ENCODE measurements at regions not wholly inside any gene's neighbourhood (a gene's known extent, or its start where the extent isn't known, plus 50 kb on each side); places are given as distances from the start of the nearest gene placed in this dataset.
"Not testable (repeated sequence)": the region's sequence is repeated elsewhere in the genome, so short reads cannot be mapped to it uniquely, and the experiment has no call there.

DNA sequence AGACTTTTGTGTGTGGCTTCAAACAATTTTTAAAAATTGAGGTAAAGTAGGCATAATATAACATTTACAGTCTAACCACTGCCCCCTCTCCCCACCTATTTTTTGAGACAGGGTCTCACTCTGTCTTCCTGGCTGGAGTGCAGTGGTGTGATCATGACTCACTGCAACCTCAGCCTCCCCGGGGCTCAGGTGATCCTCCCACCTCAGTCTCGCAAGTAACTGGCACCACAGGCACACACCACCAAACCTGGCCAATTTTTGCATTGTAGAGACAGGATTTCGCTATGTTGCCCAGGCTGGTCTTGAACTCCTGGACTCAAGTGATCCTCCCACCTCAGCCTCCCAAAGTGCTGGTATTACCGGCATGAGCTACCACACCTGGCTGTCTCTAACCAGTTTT, 161.8 kb downstream of the GOSR1 start:
- not testable (repeated sequence) for DNase-seq

DNA sequence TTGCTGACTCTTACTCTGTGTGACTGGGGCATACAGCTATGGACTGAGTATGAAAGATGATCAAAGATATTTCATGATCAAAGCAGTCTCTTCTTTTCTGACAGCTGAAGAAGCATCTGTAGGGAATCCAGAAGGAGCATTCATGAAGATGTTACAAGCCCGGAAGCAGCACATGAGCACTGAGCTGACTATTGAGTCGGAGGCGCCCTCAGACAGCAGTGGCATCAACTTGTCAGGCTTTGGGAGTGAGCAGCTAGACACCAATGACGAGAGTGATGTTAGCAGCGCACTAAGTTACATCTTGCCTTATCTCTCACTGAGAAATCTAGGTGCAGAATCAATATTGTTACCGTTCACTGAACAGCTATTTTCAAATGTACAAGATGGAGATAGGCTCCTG, 154.4 kb downstream of the GOSR1 start:
- DNase-seq, result not testable (repeated sequence)

DNA sequence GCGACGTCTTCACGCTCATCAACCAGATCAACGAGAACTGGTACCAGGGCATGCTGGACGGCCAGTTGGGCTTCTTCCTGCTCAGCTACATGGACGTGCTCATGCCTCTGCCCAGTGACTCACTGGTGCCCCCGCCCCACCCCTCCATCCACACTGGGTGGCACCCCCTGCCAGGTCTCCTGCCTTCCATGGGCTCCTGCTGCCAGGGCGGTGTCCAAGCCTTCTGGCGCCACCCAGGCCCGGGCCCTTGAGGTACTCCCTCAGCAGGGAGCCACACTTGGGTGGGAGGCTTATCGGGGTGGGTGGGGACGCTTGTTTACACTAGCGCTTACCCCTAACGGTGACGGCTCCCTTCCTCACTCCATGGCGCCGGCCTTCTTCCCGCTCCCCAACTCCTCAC, 148.2 kb downstream of the GOSR1 start:
- not testable (repeated sequence) for DNase-seq

DNA sequence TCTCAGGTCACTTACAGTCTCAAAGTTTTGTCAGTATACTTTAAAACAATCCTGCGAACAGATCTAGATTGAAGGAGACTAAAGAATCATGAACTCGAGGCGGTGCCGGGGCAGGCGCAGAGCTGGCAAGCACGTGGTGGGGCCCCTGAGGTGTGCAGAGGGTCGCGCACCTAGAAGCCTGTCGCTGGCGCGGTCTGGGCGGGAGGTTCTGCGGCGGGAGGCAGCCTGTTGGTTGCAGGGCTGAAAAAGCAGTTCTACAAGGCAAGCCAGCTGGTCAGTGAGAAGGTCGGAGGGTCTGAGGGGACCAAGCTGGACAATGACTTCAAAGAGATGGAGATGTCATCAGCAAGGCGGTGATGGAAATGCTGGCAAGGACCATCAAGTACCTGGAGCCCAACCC, 147.0 kb downstream of the GOSR1 start:
- DNase-seq, result not testable (repeated sequence)

DNA sequence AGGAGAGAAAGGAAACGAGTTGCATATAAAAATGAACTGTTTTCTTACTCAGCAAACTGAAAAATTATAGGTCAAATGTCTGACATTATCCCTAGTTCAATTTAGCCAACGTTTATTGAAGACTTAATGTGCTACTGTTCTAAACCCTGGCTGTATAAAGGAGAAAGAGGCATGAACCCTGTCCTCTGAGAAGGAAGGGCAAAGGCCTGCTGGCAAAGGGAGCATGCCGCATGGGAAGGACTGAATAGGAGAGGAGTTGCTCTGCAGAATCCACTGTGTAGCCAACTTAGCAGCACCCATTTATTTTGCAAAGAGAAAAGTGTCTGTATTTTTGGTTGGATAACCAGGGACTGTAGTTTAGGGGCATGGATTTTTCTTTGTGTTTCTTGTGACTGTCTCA, 132.5 kb downstream of the GOSR1 start:
- DNase-seq, result not testable (repeated sequence)

DNA sequence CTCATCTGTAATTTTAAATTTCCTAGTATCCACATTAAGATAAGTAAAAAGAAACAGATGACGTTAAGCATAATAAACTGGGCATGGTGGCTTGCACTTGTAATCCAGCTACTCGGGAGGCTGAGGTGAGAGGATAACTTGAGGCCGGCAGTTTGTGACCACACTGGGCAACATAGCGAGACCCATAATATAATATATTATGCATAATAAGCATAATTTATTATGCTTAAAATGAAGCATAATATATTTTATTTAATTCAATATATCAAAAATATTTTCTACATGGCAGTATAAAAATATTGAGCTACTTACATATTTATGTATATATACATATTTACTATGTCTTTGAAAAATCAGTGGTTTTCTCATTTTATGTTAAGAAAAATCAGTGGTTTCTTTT, 128.3 kb downstream of the GOSR1 start:
- no peak for DNase-seq

DNA sequence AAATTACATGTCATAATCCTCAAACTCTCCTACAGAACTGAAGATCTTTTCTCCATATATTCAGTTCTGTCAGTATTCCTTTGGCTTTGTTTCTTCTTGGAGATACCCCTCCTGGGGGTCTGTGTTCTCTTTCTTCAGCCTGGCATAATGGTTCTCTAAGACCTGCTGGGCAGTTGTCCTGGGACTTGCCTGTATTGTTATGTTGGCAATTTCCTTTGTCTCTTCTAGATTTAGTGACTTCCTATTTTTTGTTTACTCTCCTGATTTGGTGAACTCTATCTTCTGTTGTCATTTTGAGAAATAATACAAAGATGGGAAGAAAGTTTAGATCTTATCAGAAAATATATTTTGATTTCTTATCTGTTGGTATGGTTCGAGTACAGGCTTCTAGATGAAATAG, 127.8 kb downstream of the GOSR1 start:
- no peak for DNase-seq

DNA sequence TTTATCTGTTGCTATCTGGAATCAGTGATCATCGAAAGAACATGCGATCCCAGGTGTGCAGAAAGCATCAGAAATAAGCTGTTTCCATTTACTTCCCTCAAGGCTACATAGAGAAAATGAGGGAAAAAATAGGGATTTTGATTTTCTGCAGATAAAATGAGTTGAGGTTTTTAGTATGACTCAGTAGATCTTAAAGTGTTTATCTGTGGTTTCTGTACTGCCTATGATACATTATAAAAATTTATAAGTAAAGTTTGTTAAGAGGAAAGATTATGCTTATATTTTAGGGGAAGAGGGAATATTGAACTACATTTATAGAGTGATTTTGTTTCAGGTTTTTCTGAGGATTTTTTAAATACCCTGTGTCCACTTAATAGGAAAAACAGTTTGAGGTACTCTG, 125.2 kb downstream of the GOSR1 start:
- not testable (repeated sequence) for DNase-seq

DNA sequence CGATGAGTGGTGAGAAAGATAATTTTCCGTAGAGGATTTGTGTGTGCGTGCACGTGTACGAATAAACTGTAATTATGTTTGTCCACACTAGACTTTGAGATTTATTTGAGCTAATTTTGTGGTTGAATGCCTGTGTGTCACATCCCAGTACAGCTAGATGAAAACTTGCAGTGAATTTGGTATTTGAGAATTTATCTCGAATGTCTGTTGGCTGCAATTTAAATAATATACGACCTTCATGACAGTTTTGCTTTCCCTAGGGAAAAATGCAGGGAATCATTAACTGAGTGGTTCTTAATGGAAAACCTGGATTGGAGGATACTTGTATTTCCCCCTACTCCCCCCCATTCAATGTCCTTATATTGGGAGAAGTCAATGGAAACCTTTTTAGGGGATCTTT, 124.8 kb downstream of the GOSR1 start:
- DNase-seq, result not testable (repeated sequence)

DNA sequence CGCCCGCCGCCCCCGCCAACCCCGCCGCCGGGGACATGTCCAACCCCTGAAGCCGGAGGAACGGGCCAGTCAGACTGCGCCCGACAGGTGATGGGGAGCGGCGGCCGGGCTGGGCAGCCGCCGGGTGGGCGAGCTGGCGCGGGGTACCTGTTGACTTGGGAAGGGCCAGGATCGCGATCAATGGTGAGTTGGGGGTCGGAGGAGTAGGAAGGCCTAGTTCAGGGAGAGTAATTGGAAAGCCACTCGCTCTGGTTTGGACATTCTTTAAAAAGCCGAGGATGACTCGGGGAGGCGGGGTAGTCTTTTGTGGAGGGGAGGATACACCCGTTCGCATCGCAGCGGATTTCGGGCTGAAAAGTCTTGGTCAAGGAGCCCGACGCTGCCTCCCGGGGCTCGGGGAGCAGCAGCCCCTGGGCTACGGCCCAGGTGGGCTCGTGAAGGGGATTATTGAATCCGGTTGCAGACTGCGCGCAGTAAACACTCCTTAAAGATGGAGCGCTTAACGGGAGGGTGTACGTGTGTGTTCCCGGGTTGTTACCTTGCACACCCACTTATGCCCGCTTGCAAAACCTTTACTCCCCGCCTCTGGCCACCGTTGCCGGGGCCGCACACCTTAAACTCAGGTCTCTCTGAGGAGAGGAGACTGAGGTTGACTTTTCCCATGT, 123.8 kb downstream of the GOSR1 start:
- DNase-seq, result no peak

DNA sequence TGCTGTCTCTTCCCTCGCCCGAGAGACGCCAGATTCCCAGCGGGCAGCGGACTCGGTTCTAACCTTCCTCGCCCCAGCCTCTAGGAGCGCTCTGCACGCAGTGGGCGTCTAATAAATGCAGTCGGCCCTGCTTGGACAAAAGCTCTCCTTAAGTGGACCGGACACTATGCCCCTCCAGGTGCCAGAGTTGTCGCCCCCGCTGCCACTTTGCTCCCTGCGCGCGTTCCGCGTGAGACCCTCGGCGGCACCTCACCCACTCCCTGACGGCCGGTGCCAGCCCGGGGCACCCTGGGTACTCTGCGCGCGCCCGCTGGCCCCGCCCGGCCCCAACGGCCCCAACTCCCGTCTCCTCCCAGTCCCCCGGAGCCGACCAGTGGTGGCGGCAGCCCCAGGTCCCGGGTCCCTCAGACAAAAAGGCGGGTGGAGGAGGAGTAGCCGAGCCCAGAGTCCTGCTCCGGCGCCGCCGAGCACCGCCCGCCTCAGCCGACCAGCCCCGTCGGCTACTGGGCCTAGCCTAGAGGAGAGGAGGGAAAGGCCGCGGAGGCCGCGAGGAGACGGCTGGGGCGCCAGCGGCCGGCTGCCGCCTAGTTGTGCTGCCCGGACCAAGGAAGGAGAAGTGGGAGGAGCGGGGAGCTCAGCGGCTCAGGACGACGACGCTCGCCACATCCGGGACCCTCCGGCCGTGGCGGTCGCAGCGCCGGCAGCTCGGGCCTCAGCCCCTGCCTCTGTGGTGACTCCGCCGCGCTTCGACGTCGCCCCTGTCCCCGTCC, 123.0 kb downstream of the GOSR1 start:
- peak; percentile 47 for DNase-seq

DNA sequence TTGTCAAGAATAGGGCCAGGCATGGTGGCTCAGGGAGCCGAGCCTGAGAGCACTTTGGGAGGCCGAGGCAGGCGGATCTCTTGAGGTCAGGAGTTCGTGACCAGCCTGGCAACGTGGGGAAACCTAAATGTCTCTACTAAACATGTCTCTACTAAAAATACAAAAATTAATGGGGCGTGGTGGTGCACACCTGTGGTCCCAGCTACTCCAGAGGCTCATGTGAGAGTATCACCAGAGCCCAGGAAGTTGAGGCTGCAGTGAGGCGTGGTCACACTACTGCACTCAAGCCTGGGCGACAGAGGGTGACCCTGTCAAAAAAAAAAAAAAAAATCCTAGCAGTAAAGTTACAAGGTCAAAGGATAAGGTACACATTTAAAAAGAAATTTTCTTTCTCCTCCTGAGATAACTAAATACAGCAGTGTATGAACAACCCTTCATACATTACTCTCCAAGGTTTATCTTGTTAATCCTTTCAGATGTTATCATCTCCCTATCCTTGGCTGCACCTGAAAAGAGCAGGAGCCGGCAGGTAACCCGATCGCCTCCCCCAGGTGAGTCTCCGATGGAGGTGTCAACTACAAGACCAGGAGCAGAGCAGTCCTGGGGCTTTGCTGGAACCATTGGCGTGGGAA, 122.3 kb downstream of the GOSR1 start:
- no peak for DNase-seq

DNA sequence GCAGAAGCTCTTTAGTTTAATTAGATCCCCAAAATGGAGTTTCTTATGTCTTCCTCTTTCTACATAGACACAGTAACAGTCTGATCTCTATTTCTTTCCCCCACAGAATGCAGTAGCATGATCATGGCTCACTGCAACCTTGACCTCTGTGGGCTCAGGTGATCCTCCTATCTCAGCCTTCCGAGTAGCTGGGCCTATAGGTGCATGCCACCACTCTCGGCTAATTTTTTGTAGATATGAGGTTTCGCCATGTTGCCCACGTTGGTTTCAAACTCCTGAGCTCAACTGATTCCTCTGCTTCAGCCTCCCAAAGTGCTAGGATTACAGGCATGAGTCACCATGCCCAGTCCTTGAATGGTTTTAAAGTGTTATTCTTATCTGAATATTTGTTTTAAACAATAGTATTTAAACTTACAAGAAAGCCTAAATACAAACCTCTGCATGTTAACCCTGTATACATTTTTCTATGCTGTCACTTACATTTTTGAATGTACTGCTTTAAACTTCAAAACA, 120.6 kb downstream of the GOSR1 start:
- DNase-seq, result no peak

DNA sequence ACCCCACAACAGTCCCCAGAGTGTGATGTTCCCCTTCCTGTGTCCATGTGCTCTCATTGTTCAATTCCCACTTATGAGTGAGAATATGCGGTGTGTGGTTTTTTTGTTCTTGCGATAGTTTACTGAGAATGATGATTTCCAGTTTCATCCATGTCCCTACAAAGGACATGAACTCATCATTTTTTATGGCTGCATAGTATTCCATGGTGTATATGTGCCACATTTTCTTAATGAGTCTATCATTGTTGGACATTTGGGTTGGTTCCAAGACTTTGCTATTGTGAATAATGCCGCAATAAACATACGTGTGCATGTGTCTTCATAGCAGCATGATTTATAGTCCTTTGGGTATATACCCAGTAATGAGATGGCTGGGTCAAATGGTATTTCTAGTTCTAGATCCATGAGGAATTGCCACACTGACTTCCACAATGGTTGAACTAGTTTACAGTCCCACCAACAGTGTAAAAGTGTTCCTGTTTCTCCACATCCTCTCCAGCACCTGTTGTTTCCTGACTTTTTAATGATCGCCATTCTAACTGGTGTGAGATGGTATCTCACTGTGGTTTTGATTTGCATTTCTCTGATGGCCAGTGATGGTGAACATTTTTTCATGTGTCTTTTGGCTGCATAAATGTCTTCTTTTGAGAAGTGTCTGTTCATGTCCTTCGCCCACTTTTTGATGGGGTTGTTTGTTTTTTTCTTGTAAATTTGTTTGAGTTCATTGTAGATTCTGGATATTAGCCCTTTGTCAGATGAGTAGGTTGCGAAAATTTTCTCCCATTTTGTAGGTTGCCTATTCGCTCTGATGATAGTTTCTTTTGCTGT, 120.0 kb downstream of the GOSR1 start:
- not testable (repeated sequence) for DNase-seq

DNA sequence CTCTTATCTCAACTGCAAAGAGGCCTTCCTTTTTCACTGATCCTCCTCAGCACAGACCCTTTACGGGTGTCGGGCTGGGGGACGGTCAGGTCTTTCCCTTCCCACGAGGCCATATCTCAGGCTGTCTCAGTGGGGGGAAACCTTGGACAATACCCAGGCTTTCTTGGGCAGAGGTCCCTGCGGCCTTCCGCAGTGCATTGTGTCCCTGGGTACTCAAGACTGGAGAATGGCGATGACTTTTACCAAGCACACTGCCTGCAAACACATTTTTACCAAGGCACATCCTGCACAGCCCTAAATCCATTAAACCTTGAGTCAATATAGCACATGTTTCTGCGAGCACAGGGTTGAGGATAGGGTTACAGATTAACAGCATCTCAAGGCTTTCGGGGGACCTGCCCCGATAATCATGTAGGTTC, 117.8 kb downstream of the GOSR1 start:
- DNase-seq, result not testable (repeated sequence)

DNA sequence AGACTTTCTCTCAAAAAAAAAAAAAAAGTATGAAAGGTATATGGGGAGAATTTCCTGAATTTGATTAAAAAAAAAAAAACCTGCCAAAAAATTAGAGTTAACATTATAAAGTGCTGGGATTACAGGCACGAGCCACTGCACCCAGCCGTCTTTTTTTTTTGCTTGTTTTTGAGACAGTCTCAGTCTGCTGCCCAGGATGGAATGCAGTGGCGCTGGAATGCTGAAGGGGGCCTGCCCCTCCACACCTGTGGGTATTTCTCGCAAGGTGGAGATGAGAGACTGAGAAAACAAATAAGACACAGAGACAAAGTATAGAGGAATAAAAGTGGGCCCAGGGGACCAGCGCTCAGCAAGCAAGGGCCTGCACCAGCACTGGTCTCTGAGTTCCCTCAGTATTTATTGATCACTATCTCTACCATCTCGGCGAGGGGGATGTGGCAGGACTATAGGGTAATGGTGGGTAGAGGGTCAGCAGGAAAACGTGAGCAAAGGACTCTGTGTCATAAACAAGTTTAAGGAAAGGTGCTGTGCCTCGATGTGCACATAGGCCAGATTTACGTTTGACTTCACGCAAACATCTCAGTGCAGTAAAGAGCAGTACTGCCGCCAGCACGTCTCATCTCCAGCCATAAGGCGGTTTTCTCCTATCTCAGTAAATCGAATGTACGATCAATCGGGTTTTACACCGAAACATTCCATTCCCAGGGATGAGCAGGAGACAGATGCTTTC, 117.2 kb downstream of the GOSR1 start:
- no peak for DNase-seq

DNA sequence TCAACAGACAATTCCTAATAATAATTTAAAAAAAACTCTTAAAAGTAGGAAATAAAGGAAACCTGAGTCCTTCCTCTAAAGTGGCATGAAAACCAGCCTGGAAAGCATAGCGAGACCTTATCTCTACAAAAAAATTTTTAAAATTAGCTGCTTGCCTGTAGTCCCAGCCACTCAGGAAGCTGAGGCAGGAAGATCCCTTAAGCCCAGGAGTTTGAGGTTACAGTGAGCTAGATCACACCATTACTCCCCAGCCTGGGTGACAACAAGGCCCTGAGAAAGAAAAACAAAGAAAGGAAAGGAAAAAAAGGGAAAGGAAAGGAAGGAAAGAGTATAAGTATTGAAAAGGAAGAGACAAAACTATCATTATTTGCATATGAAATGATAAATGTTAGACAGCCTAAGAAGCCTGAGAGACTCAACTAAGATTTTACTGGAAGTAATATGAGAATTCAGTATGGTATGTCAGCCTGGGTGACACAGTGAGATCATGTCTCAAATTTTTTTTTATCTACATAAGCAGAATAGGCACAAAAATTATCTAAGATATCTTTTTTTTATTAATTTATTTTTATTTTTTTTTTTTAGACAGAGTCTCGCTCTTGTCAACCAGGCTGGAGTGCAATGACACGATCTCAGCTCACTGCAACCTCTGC, 113.0 kb downstream of the GOSR1 start:
- no peak for DNase-seq

DNA sequence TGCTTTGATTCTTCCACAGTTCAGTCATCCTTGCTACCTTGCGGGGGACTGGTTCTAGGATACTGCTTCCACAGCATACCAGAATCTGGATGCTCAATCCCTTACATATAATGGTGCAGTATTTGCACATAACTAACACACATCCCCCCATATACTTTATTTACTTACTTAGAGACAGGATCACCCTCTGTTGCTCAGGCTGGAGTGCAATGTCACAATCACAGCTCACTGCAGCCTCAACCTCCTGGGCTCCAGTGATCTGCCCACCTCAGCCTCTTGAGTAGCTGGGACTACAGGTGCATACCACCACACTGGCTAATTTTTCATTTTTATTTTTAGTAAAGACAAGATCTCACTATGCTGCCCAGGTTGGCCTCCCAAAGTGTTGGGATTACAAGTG, 112.2 kb downstream of the GOSR1 start:
- no peak for DNase-seq

DNA sequence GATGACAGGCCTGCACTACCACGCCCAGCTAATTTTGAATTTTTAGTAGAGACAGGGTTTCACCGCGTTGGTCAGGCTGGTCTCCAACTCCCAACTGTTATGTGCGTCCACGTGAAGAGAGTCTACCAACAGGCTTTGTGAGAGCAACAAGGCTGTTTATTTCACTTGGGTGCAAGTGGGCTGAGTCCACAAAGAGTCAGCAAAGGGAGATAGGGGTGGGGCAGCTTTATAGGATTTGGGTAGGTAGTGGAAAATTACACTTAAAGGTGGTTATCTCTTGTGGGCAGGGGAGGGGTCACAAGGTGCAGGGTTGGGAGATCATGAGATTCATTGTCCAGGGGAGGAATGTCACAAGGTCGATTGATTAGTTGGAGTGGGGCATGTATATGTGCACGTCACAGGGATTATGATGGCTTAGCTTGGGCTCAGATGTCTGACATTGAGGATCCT, 111.6 kb downstream of the GOSR1 start:
- DNase-seq, result no peak

DNA sequence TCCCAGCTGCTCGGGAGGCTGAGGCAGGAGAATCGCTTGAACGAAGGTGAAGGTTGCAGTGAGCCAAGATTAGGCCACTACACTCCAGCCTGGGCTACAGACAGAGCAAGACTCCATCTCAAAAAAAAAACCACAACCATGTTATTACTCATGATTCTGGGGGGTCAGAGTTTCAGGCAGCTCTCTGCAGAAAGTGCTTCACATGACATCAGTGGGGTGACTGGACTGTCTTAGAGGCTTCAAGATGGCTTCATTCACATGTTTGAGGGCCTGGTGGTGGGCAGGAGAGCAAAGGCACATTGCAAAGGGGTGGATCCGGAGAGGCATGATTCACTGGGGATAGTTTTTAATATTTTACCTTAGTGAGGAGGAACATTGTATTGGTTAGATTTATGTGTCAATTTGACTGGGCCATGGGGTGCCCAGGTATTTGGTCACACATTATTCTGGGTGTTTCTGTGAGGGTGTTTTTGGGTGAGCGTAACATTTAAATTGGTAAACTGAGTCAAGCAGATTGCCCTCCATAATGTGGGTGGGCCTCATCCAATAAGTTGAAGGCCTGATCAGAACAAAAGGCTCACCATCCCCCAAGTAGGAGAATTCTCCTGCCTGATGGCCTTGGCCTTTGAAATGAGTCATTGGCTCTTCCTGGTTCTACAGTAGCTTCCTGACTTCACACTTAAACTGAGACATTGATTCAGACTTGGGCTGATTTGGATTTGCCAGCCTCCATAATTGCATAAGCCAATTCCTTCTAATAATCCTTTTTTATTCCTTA, 109.8 kb downstream of the GOSR1 start:
- no peak for DNase-seq

DNA sequence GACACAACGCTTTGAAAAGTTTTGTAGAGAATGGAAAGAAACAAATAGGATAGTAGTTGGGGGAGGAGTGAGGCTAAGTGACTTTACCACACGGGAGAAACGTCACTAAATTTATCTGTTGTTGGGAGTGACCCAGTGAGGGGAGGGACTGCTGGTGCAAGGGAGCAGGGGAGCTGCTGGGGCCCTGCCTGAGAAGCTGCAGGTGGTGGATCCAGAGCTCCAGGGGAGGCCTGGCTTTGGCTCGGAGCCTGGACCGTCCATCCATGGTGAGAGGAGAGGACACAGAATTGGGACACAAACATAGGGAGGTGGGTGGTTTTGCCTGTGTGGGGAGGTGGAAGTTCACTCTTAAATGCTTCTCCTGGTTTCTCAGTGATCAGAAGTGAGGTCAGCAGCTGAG, 107.6 kb downstream of the GOSR1 start:
- DNase-seq, result no peak

Data from NCI-H1048 (cell line).